GM21619 (cell line): ENCODE measurements at regions not wholly inside any gene's neighbourhood (a gene's known extent, or its start where the extent isn't known, plus 50 kb on each side); places are given as distances from the start of the nearest gene placed in this dataset.

Experiments
- ATAC-seq: cut with Tn5 transposase; IDR thresholded peaks from one replicate; pipeline ENCODE4 v1.9.1; 2021; ENCODE audit not compliant: unreplicated experiment

DNA sequence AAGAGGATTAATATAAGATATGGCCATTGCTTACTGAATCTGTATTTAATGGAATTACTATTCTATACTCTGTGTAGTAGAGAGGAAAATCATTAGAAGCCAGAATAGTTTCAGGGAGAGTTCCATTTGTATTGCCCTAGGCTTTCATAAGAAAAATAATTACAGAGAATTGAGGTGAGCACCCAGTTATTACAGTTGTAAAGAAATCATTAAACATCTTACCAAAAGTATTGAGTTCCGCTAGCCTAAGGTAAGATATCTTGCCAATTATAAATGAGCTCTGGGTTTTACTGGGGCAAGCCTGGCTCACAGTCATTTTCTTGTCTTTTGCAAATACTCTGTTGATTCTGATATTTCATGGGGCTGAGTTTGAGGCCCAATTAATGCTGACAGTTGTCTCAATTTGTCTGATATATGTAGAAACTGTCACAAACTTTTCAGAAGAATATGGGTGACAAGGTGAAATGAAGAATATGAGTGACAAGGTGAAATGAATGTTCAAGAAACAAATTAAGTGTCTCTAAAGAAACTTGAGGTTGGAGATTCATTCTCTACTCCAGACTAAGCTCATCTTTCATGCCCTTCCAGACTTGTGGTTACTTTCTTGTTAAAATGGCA lies 127.8 kb downstream of the PTGER3 start:
- ATAC-seq = no peak
